Neural progenitor cell (in vitro differentiated cells): ENCODE measurements at regions not wholly inside any gene's neighbourhood (a gene's known extent, or its start where the extent isn't known, plus 50 kb on each side); places are given as distances from the start of the nearest gene placed in this dataset.

ENCODE experiments used
- DNase-seq: peaks from one replicate; pipeline ENCODE4 v3.0.0-alpha.2; 2016; ENCODE audit warnings: low spot score
- H2AFZ ChIP-seq: fragments of 200-600 bp; sonication (generic); replicated peaks from 2 replicates; pipeline ENCODE4 v1.6.1; 2016; ENCODE audit warnings: antibody characterized with exemption
- H3F3A ChIP-seq: fragments of 200-600 bp; sonication (generic); 2 replicates; pipeline ENCODE4 v1.6.1; 2016; ENCODE audit warnings: antibody characterized with exemption, low read depth
- H3K27ac ChIP-seq: fragments of 200-600 bp; sonication (generic); 2 replicates; pipeline ENCODE4 v1.5.1; 2016; ENCODE audit warnings: mild to moderate bottlenecking
- H3K27me3 ChIP-seq: fragments of 200-600 bp; sonication (generic); 2 replicates; pipeline ENCODE4 v1.6.1; 2016; ENCODE audit warnings: mild to moderate bottlenecking, moderate library complexity
- H3K36me3 ChIP-seq: fragments of 200-600 bp; sonication (generic); 2 replicates; pipeline ENCODE4 v1.5.1; 2016
- H3K4me1 ChIP-seq: fragments of 200-600 bp; sonication (generic); 2 replicates; pipeline ENCODE4 v1.6.1; 2016; ENCODE audit warnings: mixed run types
- H3K4me2 ChIP-seq: fragments of 200-600 bp; sonication (generic); 2 replicates; pipeline ENCODE4 v1.6.1; 2016
- H3K4me3 ChIP-seq: fragments of 200-600 bp; sonication (generic); 2 replicates; pipeline ENCODE4 v1.5.1; 2016
- H3K79me2 ChIP-seq: fragments of 200-600 bp; sonication (generic); 2 replicates; pipeline ENCODE4 v1.6.1; 2016; ENCODE audit warnings: low read depth
- H3K9ac ChIP-seq: fragments of 200-600 bp; sonication (generic); 2 replicates; pipeline ENCODE4 v1.6.1; 2016
- H3K9me3 ChIP-seq: fragments of 200-600 bp; sonication (generic); 2 replicates; pipeline ENCODE4 v1.5.1; 2016; ENCODE audit warnings: low read depth
- H4K20me1 ChIP-seq: fragments of 200-600 bp; sonication (generic); 2 replicates; pipeline ENCODE4 v1.6.1; 2016; ENCODE audit warnings: low read depth
- H3K27ac Mint-ChIP-seq: 3 replicates; pipeline ENCODE4 v1.8.0; 2021; ENCODE audit warnings: mixed read lengths
- H3K27me3 Mint-ChIP-seq: 2 replicates; pipeline ENCODE4 v1.8.0; 2022; ENCODE audit warnings: low read depth, mild to moderate bottlenecking, inconsistent platforms, moderate library complexity, mixed read lengths; ENCODE audit not compliant: insufficient read depth
- H3K36me3 Mint-ChIP-seq: 3 replicates; pipeline ENCODE4 v1.8.0; 2021; ENCODE audit warnings: mixed read lengths
- H3K4me1 Mint-ChIP-seq: 3 replicates; pipeline ENCODE4 v1.8.0; 2021; ENCODE audit warnings: mixed read lengths
- H3K4me3 Mint-ChIP-seq: 3 replicates; pipeline ENCODE4 v1.8.0; 2021; ENCODE audit warnings: mild to moderate bottlenecking, moderate library complexity, mixed read lengths
- H3K9me3 Mint-ChIP-seq: 3 replicates; pipeline ENCODE4 v1.8.0; 2020; ENCODE audit warnings: mixed read lengths
- CTCF ChIP-seq: fragments of 200-600 bp; sonication (generic); IDR thresholded peaks from 2 replicates; pipeline ENCODE4 v1.5.1; 2017; ENCODE audit warnings: antibody characterized with exemption, mild to moderate bottlenecking
- EZH2 ChIP-seq: fragments of 200-600 bp; sonication (generic); IDR thresholded peaks from 2 replicates; pipeline ENCODE4 v1.6.1; 2017; ENCODE audit warnings: antibody characterized with exemption, mild to moderate bottlenecking, moderate library complexity
- EZH2phosphoT487 ChIP-seq: fragments of 200-600 bp; sonication (generic); IDR thresholded peaks from 2 replicates; pipeline ENCODE4 v1.6.1; 2017; ENCODE audit warnings: antibody characterized with exemption

GRCh38 chr10:131792011-131792651 is 108.7 kb upstream of the PPP2R2D start:
- peaks cover 7% of the 10 kb centered on the region for H3K9me3 ChIP-seq
- peaks cover 2% of the 10 kb centered on the region for H3K27me3 Mint-ChIP-seq
- H3K4me3 ChIP-seq = no peak overlapping the region
- H3K36me3 ChIP-seq = no peaks in the 10 kb centered on the region
- H3K27ac Mint-ChIP-seq = no peak overlapping the region
- H3K4me3 Mint-ChIP-seq = no peak overlapping the region
- no peaks in the 10 kb centered on the region for H3K79me2 ChIP-seq
- H3K27ac ChIP-seq = no peak overlapping the region
- no peak for TF ChIP-seq EZH2phosphoT487
- H3K4me1 ChIP-seq = no peaks in the 10 kb centered on the region
- no peaks in the 10 kb centered on the region for H3K27me3 ChIP-seq
- H2AFZ ChIP-seq = no peak overlapping the region
- H3K4me1 Mint-ChIP-seq = peaks cover 8% of the 10 kb centered on the region
- H3K36me3 Mint-ChIP-seq = no peaks in the 10 kb centered on the region
- H3F3A ChIP-seq = no peaks in the 10 kb centered on the region
- DNase-seq = no peak
- no peak overlapping the region for H3K4me2 ChIP-seq
- no peaks in the 10 kb centered on the region for H4K20me1 ChIP-seq
- H3K9ac ChIP-seq = no peak overlapping the region
- peaks cover 8% of the 10 kb centered on the region for H3K9me3 Mint-ChIP-seq

- Histone ChIP-seq H3K27me3 (no peaks in the 10 kb centered on the region), H4K20me1 (no peaks in the 10 kb centered on the region), H3K27ac (no peak overlapping the region), H3K36me3 (no peaks in the 10 kb centered on the region), H3K4me3 (no peak overlapping the region), H3K9me3 (peaks cover 7% of the 10 kb centered on the region), H3K79me2 (no peaks in the 10 kb centered on the region), H3K4me2 (no peak overlapping the region), H3K4me1 (no peaks in the 10 kb centered on the region), H2AFZ (no peak overlapping the region), H3K9ac (no peak overlapping the region), H3F3A (no peaks in the 10 kb centered on the region)
- Mint-ChIP-seq H3K4me1 (peaks cover 6% of the 10 kb centered on the region), H3K36me3 (no peaks in the 10 kb centered on the region), H3K4me3 (no peak overlapping the region), H3K27ac (no peak overlapping the region), H3K9me3 (peaks cover 9% of the 10 kb centered on the region), H3K27me3 (peaks cover 2% of the 10 kb centered on the region)
- TF ChIP-seq EZH2 (no peak), CTCF (no peak), EZH2phosphoT487 (no peak)
- no peak for DNase-seq
Observed at GRCh38 chr10:131792809-131793208, 108.0 kb upstream of the PPP2R2D start.

- no peak for TF ChIP-seq EZH2
- no peak for TF ChIP-seq EZH2phosphoT487
- no peak for TF ChIP-seq CTCF
- Histone ChIP-seq H3K27me3 (no peaks in the 10 kb centered on the region), H3K27ac (no peak overlapping the region), H3K4me2 (no peak overlapping the region), H3K9me3 (peaks cover 17% of the 10 kb centered on the region), H4K20me1 (no peaks in the 10 kb centered on the region), H3F3A (no peaks in the 10 kb centered on the region), H3K9ac (no peak overlapping the region), H2AFZ (no peak overlapping the region), H3K79me2 (no peaks in the 10 kb centered on the region), H3K4me3 (no peak overlapping the region), H3K36me3 (no peaks in the 10 kb centered on the region), H3K4me1 (no peaks in the 10 kb centered on the region)
- no peak for DNase-seq
- H3K4me1 Mint-ChIP-seq = no peaks in the 10 kb centered on the region
- no peaks in the 10 kb centered on the region for H3K36me3 Mint-ChIP-seq
- H3K27ac Mint-ChIP-seq = no peak overlapping the region
- H3K9me3 Mint-ChIP-seq = peaks cover 27% of the 10 kb centered on the region
- H3K27me3 Mint-ChIP-seq = no peaks in the 10 kb centered on the region
- no peak overlapping the region for H3K4me3 Mint-ChIP-seq
Observed at GRCh38 chr10:131795761-131796160, 105.0 kb upstream of the PPP2R2D start.

GRCh38 chr10:131797626-131798025 is 103.2 kb upstream of the PPP2R2D start:
- Histone ChIP-seq H3F3A (no peaks in the 10 kb centered on the region), H3K27ac (no peak overlapping the region), H3K4me1 (peaks cover 2% of the 10 kb centered on the region), H4K20me1 (no peaks in the 10 kb centered on the region), H3K9ac (no peak overlapping the region), H2AFZ (no peak overlapping the region), H3K4me3 (no peak overlapping the region), H3K9me3 (peaks cover 17% of the 10 kb centered on the region), H3K4me2 (no peak overlapping the region), H3K79me2 (no peaks in the 10 kb centered on the region), H3K27me3 (no peaks in the 10 kb centered on the region), H3K36me3 (no peaks in the 10 kb centered on the region)
- no peak for DNase-seq
- Mint-ChIP-seq H3K4me3 (no peak overlapping the region), H3K36me3 (no peaks in the 10 kb centered on the region), H3K27me3 (no peaks in the 10 kb centered on the region), H3K27ac (no peak overlapping the region), H3K9me3 (peaks cover 27% of the 10 kb centered on the region), H3K4me1 (peaks cover 1% of the 10 kb centered on the region)
- TF ChIP-seq EZH2phosphoT487 (no peak), CTCF (no peak), EZH2 (no peak)
